Fibroblast of gingiva (primary cell): ENCODE measurements at regions not wholly inside any gene's neighbourhood (a gene's known extent, or its start where the extent isn't known, plus 50 kb on each side); places are given as distances from the start of the nearest gene placed in this dataset.
A peak's percentile ranks its signal among the peaks of the same experiment; 100 is the strongest.

Source experiments
- DNase-seq: peaks from one replicate; pipeline ENCODE4 v3.0.0-alpha.2; 2011; ENCODE audit warnings: low read depth

DNA sequence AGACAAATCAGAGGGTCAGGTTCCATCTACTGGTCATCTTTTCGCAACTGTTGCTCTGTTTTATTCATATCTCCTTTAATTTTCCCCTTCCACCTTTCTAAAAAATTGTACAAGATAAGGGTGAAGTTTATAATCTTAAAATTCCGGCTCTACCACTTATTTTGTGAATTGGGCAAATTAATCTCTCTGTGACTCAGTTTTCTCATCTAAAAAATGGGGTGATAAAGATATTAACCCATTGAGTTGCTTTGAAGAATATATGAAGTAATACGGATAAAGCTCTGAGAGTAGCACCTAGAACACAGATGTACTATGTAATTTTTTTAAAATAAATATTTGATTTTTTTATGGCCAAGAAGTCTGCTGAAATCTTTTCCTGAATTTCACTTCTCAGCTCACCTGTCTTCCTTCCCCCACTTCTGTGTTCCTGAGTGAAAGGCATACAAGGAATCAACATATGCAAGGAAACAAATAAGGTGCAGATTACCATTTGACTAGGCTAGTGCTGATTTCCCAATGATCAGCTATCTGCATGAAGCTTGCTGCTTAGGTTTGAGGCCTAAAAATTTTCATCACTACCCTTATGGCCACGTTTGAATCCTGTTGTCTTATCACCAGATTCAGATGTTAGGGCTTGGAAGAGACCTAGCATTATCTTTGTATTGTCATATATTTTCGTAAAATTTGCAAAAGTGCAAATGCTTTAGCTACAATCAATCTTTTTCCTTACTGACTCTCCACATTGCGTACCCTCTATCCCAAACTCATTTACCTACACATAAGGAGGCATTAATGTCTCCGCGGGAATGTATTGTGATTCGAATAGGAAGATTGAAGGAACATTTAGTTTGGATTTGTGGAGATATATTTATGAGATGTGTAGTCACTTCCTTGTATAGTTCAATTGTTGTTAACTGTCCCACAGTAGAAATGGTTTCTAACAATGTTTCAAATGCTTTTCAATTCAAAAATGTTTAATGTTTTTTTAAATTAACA is 718.3 kb upstream of the PTBP2 start:
- no peak for DNase-seq

- DNase-seq: no peak
Observed at GRCh38 chr1:96009831-96010434, 711.7 kb upstream of the PTBP2 start.

GRCh38 chr1:96011606-96012005 is 710.0 kb upstream of the PTBP2 start:
- DNase-seq: no peak

- DNase-seq: no peak
Observed at GRCh38 chr1:96016219-96016618, 705.4 kb upstream of the PTBP2 start.

DNA sequence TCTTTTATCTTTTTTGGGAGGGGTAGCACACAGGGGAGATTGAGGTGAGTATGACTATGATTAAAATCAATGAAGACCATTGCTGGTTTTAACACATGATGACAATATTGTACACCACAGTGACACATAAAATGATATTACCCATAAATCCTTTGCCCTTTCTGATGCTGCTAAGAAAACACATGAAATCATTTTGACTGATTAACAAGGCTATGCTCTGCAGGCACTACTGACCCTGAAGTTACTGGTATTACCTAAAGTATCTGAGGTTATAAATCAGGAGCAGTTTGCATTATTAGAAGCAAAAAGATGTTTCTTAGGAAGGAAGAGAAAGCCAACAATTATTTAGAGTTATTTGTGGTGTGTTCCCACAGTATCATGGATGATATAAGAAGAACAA is 701.2 kb upstream of the PTBP2 start:
- no peak for DNase-seq

DNA sequence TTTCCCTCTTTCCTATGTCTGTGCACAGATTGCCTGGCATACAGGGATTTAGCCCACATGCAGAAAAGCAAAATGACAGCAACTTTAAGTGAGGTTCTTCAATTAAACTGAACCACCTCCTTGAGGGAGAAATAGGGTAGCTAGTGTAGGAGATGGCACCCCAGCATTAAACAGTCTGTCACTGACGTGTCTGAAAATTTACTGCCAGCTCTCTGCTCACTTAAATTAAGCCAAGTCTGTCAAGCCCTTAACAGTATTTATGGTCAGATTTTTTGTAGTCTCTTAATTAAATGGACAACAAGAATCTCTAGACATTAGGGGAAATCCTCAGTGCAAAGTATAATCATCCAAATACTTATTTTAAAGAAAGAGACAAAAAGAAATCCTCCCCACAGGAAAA is 696.5 kb upstream of the PTBP2 start:
- no peak for DNase-seq

- no peak for DNase-seq
Observed at GRCh38 chr1:96028071-96028470, 693.5 kb upstream of the PTBP2 start.

DNA sequence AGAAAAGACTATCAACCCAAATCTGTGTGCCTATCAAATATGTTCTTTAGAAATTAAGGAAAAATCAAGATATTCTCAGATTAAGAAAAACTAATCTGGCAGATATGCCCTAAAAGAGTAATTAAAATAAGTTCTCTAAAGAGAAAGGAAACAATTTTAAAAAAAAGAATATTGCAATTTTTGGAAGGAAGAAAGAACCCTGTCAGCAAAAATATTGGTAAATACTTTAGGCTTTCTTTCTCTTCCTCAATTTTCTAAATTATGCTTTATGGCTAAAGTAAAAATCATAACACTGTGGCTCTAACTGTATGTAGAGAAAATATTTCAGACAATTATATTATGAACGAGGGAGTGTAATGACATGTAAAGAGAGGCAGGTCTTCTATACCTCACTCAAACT is 691.3 kb upstream of the PTBP2 start:
- DNase-seq: no peak

- no peak for DNase-seq
Observed at GRCh38 chr1:96034006-96034405, 687.6 kb upstream of the PTBP2 start.

GRCh38 chr1:96036763-96037162 is 684.8 kb upstream of the PTBP2 start:
- no peak for DNase-seq

GRCh38 chr1:96038636-96039035 is 682.9 kb upstream of the PTBP2 start:
- no peak for DNase-seq

GRCh38 chr1:96039910-96040309 is 681.7 kb upstream of the PTBP2 start:
- DNase-seq: no peak

GRCh38 chr1:96041470-96041869 is 680.1 kb upstream of the PTBP2 start:
- DNase-seq: no peak

GRCh38 chr1:96048572-96049212 is 672.9 kb upstream of the PTBP2 start:
- no peak for DNase-seq

DNA sequence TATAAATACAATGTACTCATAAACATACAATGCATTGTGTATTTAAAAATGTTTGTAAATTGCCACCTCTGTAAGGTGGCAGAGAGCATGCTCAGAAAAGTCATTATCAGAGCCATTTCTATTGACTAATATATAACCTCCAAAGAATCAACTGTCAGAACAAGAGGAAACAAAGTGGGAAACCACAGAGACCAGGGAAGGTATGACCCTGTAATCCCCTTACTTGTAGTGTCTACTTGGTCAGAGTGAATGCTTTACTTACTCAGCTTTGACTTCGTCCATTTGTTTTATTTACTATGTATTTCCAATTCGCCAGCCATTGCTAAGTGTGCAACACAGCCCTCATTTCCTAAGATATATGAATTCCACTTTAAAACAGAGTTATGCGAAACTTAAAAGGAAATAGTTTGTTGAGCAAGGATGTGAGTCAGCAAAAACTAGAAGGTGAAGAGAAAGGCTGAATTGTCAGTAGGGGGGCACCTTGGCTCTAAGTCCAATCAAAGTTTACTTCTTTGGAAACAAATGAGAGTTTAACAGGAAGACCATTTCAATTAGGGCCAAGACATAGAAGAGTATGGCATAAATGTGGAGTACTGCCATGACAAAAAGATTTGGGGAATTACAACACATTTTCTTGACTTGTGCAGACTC is 671.7 kb upstream of the PTBP2 start:
- no peak for DNase-seq

GRCh38 chr1:96059276-96059675 is 662.3 kb upstream of the PTBP2 start:
- no peak for DNase-seq

DNA sequence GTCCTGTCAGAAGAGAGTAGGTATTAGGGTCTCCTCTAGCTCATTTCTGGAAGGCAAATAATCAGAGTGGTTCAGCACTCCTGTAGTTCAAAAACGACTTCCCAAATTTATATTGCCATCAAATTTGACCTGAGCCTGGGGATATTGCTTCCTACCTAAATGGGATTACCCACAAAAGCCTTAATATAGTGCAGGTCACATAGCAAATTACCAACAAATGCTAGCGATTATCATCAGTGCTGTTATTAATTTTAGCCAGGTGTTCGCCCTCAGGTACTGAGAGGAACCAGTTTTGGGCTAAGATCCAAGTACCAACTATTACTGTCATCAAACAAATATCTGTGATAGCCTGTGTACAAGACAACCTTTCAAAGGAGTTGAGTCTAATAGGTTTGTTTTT is 661.8 kb upstream of the PTBP2 start:
- DNase-seq: no peak

DNA sequence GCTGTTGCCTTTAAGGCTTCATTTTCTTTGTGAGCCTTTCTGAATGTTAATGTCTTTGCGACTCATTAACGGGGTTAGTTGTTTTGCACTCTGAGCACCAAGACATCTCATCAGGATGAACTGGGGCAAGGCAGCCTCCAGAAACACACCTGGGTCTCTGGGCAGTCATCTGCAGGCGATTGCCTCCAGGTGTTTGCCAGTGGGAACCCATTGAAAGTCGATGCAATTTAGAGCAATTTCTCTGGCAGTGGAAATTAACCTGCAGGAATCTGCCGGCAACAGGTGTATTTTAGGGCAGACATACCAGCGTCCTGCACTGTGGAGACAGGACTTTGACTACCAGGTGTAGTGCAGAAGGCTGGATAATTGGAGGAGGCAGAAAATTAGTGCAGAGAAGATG is 661.0 kb upstream of the PTBP2 start:
- no peak for DNase-seq

DNA sequence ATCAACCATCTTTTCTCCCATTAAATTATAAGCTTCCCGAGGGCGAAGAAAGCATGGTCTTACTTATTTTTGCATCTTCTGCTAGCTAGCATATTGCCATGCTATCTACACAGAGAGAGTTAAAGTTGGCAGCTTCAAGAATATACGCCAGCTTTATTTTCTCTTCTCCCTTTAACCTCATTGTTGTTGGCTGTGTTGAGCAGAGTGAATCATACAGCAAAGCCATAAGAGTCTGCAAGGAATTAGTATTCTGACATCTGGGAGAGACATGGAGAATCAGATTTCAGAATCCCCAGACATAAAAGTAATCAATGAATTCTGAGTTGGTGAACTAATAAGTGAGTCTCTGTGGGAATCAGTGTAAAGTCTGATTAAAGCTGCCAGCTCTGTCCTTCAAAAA is 649.6 kb upstream of the PTBP2 start:
- peak; percentile 25 for DNase-seq

DNA sequence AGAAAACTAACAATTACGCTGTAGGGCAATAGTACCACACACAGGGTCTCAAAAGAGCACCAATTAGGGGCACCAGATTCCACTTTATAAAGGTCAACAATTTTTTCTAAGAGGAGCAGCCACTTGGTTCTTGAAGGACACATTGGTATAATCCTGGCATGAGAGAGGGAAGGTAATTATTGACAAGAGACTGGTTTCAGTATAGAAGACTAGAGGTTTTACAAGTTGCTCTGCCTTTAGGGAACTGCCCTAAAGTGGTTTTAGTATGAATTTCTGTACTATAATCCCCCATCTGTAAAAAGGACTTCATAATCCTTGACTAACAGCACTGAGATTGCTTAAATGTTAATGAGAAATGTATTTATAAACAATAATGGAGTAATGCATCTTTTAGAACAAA is 648.5 kb upstream of the PTBP2 start:
- DNase-seq: no peak

GRCh38 chr1:96074422-96074821 is 647.2 kb upstream of the PTBP2 start:
- no peak for DNase-seq

DNA sequence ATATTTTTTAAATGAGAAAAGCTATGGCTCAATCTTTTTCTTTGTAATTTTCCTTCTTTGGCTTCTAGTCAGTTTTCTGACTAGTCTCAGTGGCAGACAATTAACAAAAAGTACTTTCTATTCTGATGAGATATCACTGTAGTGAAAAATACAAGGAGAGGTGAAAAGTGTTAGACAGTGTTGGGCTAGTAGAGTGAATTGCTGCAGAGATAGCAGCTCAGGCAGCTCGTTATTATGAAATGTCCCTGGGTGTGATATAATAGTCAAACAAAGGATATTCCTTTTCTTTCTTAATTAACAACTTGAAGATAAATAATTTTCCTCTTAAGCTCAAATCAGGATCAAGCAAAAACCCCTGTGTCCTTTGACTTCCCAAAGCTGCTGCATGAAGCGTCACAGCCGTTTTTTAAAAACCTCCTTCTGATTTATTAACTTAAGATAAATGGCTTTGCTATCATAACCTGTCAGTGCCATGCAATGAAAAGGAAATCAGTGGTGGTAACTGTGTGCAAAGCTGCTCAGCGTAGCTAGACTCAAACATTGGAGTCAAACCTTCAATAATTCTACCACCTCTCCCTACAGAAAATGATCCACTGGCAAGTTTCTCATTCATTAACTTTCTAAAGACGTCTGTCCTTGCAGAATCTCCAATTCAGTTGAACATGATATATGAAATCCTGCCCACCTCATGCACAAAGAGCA is 646.6 kb upstream of the PTBP2 start:
- no peak for DNase-seq
